ENCODE measurements at regions not wholly inside any gene's neighbourhood (a gene's known extent, or its start where the extent isn't known, plus 50 kb on each side); places are given as distances from the start of the nearest gene placed in this dataset.

GRCh38 chr13:58329746-58330145 lies 698.2 kb downstream of the PCDH17 start:
- Histone ChIP-seq H3K36me3 (ENCODE audit: insufficient read depth, low read length) (no peaks in the 10 kb centered on the region), H3K9ac (ENCODE audit: low read depth, low read length, poor library complexity, severe bottlenecking) (no peak overlapping the region), H3K4me1 (ENCODE audit: insufficient read depth, low read length, poor library complexity, severe bottlenecking) (no peaks in the 10 kb centered on the region), H3K9me2 (replicated peaks; ENCODE audit: low read depth, low read length) (no peaks in the 10 kb centered on the region), H3K9me3 (ENCODE audit: insufficient read depth, low read depth, low read length) (no peaks in the 10 kb centered on the region), H3K4me3 (ENCODE audit: low read length, poor library complexity, severe bottlenecking) (no peak overlapping the region), H4K20me1 (ENCODE audit: insufficient read depth, low read length, poor library complexity, severe bottlenecking) (no peaks in the 10 kb centered on the region), H3F3A (ENCODE audit: low read depth) (no peaks in the 10 kb centered on the region), H3K79me2 (ENCODE audit: insufficient read depth, low read length) (no peaks in the 10 kb centered on the region), H3K27me3 (ENCODE audit: insufficient read depth, low read length, poor library complexity, severe bottlenecking) (no peaks in the 10 kb centered on the region), H3K4me2 (ENCODE audit: low read depth, low read length, poor library complexity, severe bottlenecking) (no peak overlapping the region), H2AFZ (ENCODE audit: low read length) (no peak overlapping the region)
- TF ChIP-seq CTCF (conservative IDR thresholded peaks at IDR 0.05; ENCODE audit: low read length), result no peak

- H3K79me2 ChIP-seq (ENCODE audit: insufficient read depth, low read length), result no peaks in the 10 kb centered on the region
- no peaks in the 10 kb centered on the region for H4K20me1 ChIP-seq (ENCODE audit: insufficient read depth, low read length, poor library complexity, severe bottlenecking)
- no peaks in the 10 kb centered on the region for H3K27me3 ChIP-seq (ENCODE audit: insufficient read depth, low read length, poor library complexity, severe bottlenecking)
- H3F3A ChIP-seq (ENCODE audit: low read depth), result no peaks in the 10 kb centered on the region
- H3K4me1 ChIP-seq (ENCODE audit: insufficient read depth, low read length, poor library complexity, severe bottlenecking), result no peaks in the 10 kb centered on the region
- no peaks in the 10 kb centered on the region for H3K36me3 ChIP-seq (ENCODE audit: insufficient read depth, low read length)
- H3K4me3 ChIP-seq (ENCODE audit: low read length, poor library complexity, severe bottlenecking), result no peak overlapping the region
- H3K9me3 ChIP-seq (ENCODE audit: insufficient read depth, low read depth, low read length), result no peaks in the 10 kb centered on the region
- no peak overlapping the region for H2AFZ ChIP-seq (ENCODE audit: low read length)
- TF ChIP-seq CTCF (conservative IDR thresholded peaks at IDR 0.05; ENCODE audit: low read length) (no peak), EZH2phosphoT487 (IDR thresholded peaks at IDR 0.05; ENCODE audit: borderline replicate concordance) (no peak)
- H3K9ac ChIP-seq (ENCODE audit: low read depth, low read length, poor library complexity, severe bottlenecking), result no peak overlapping the region
- no peak overlapping the region for H3K4me2 ChIP-seq (ENCODE audit: low read depth, low read length, poor library complexity, severe bottlenecking)
- no peaks in the 10 kb centered on the region for H3K9me2 ChIP-seq (replicated peaks; ENCODE audit: low read depth, low read length)
Observed at GRCh38 chr13:58340895-58341294, 709.4 kb downstream of the PCDH17 start.

GRCh38 chr13:58341318-58341717 lies 709.8 kb downstream of the PCDH17 start:
- H3K27me3 ChIP-seq (ENCODE audit: insufficient read depth, low read length, poor library complexity, severe bottlenecking), result no peaks in the 10 kb centered on the region
- no peaks in the 10 kb centered on the region for H3K4me1 ChIP-seq (ENCODE audit: insufficient read depth, low read length, poor library complexity, severe bottlenecking)
- H2AFZ ChIP-seq (ENCODE audit: low read length), result no peak overlapping the region
- no peak overlapping the region for H3K4me3 ChIP-seq (ENCODE audit: low read length, poor library complexity, severe bottlenecking)
- H3F3A ChIP-seq (ENCODE audit: low read depth), result no peaks in the 10 kb centered on the region
- H4K20me1 ChIP-seq (ENCODE audit: insufficient read depth, low read length, poor library complexity, severe bottlenecking), result no peaks in the 10 kb centered on the region
- no peaks in the 10 kb centered on the region for H3K9me3 ChIP-seq (ENCODE audit: insufficient read depth, low read depth, low read length)
- no peak overlapping the region for H3K4me2 ChIP-seq (ENCODE audit: low read depth, low read length, poor library complexity, severe bottlenecking)
- TF ChIP-seq EZH2phosphoT487 (IDR thresholded peaks at IDR 0.05; ENCODE audit: borderline replicate concordance) (no peak), CTCF (conservative IDR thresholded peaks at IDR 0.05; ENCODE audit: low read length) (no peak)
- H3K36me3 ChIP-seq (ENCODE audit: insufficient read depth, low read length), result no peaks in the 10 kb centered on the region
- H3K79me2 ChIP-seq (ENCODE audit: insufficient read depth, low read length), result no peaks in the 10 kb centered on the region
- no peaks in the 10 kb centered on the region for H3K9me2 ChIP-seq (replicated peaks; ENCODE audit: low read depth, low read length)
- H3K9ac ChIP-seq (ENCODE audit: low read depth, low read length, poor library complexity, severe bottlenecking), result no peak overlapping the region
